ENCODE measurements at regions not wholly inside any gene's neighbourhood (a gene's known extent, or its start where the extent isn't known, plus 50 kb on each side); places are given as distances from the start of the nearest gene placed in this dataset.
"Not testable (repeated sequence)": the region's sequence is repeated elsewhere in the genome, so short reads cannot be mapped to it uniquely, and the experiment has no call there.

- CTCF ChIA-PET, result no interaction called here
- H3K4me1 Mint-ChIP-seq, result no peaks in the 10 kb centered on the region
- peaks cover 8% of the 10 kb centered on the region for H3K27me3 Mint-ChIP-seq
- ATAC-seq (ENCODE audit: low read depth) (no peak), DNase-seq (no peak)
- intact Hi-C loops (cut with micrococcal nuclease), result no loop called here
- H3K36me3 Mint-ChIP-seq (ENCODE audit: low read depth), result no peaks in the 10 kb centered on the region
- H3K9me3 Mint-ChIP-seq, result no peaks in the 10 kb centered on the region
- POLR2A ChIA-PET, result no interaction called here
- no peak for TF ChIP-seq CTCF (IDR thresholded peaks at IDR 0.05)
- no peak overlapping the region for H3K4me3 Mint-ChIP-seq
- H3K27ac Mint-ChIP-seq, result no peak overlapping the region
These were observed 251.9 kb upstream of the KLF3 start for GRCh38 chr4:38411981-38412536.

GRCh38 chr4:38413524-38414341 is 250.3 kb upstream of the KLF3 start:
- Mint-ChIP-seq H3K27ac (no peak overlapping the region), H3K27me3 (peaks cover 8% of the 10 kb centered on the region), H3K4me1 (peaks cover 2% of the 10 kb centered on the region), H3K4me3 (no peak overlapping the region), H3K36me3 (ENCODE audit: low read depth) (no peaks in the 10 kb centered on the region), H3K9me3 (no peaks in the 10 kb centered on the region)
- ATAC-seq (ENCODE audit: low read depth), result no peak
- intact Hi-C loops (cut with micrococcal nuclease), result no loop called here
- ChIA-PET POLR2A (no interaction called here), CTCF (no interaction called here)
- no peak for DNase-seq
- TF ChIP-seq CTCF (IDR thresholded peaks at IDR 0.05), result no peak

- ChIA-PET CTCF (no interaction called here), POLR2A (no interaction called here)
- intact Hi-C loops (cut with micrococcal nuclease), result no loop called here
- Mint-ChIP-seq H3K4me1 (peaks cover 2% of the 10 kb centered on the region), H3K9me3 (no peaks in the 10 kb centered on the region), H3K27ac (no peak overlapping the region), H3K27me3 (peaks cover 8% of the 10 kb centered on the region), H3K4me3 (no peak overlapping the region), H3K36me3 (ENCODE audit: low read depth) (no peaks in the 10 kb centered on the region)
- ATAC-seq (ENCODE audit: low read depth) (no peak), DNase-seq (no peak)
- no peak for TF ChIP-seq CTCF (IDR thresholded peaks at IDR 0.05)
These were observed 249.6 kb upstream of the KLF3 start for GRCh38 chr4:38414410-38414809.

DNA sequence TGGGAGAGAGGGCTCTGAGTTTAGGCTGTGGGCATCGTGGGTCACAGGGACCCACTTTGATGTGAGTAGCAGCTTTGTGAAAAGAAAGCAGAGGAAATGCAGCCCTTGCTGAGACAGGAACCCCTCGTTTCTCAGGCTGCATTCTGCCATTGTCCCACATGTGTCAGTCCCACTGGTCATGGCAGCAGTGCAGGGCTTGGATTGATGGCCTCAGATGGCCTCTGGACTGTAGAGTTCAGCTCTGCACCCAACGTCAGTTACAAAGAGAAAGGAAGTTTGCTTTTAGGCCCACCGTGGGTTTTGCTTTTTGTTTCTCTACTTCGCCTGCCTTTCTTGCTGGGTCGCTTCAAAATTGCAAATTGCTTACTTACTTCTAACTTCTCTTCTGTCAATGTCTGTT is 248.3 kb upstream of the KLF3 start:
- ChIA-PET CTCF (no interaction called here), POLR2A (no interaction called here)
- peaks cover 6% of the 10 kb centered on the region for H3K27me3 Mint-ChIP-seq
- no peak for TF ChIP-seq CTCF (IDR thresholded peaks at IDR 0.05)
- H3K36me3 Mint-ChIP-seq (ENCODE audit: low read depth), result no peaks in the 10 kb centered on the region
- peaks cover 6% of the 10 kb centered on the region for H3K9me3 Mint-ChIP-seq
- H3K27ac Mint-ChIP-seq, result no peak overlapping the region
- intact Hi-C loops (cut with micrococcal nuclease), result no loop called here
- ATAC-seq (ENCODE audit: low read depth) (no peak), DNase-seq (no peak)
- no peak overlapping the region for H3K4me3 Mint-ChIP-seq
- H3K4me1 Mint-ChIP-seq, result peaks cover 2% of the 10 kb centered on the region

DNA sequence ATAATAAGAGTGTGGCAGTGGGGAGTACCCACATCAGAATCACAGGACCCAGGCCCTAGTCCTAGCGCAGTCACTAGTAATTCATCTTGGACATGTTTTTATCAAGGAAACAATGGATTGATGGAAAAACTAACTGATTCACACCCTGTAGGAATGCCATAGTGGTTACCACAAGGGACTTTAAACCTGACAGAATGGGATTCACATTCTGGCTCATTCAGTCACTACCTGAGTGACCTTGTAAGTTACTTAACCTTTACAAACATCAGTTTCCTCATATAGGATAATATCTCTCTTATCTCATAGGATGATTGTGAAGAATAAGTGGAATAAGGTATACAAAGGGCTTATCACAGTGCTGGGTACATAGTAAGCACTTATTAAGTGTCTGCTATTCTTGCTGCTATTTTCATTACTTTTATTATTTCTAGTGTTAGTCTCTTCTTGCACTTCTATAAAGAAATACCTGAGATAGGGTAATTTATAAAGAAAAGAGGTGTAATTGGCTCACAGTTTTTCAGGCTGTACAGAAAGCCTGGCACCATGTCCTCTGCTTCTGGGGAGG is 247.5 kb upstream of the KLF3 start:
- Mint-ChIP-seq H3K27me3 (peaks cover 6% of the 10 kb centered on the region), H3K36me3 (ENCODE audit: low read depth) (no peaks in the 10 kb centered on the region), H3K4me1 (peaks cover 2% of the 10 kb centered on the region), H3K9me3 (peaks cover 6% of the 10 kb centered on the region), H3K4me3 (no peak overlapping the region), H3K27ac (no peak overlapping the region)
- CTCF ChIA-PET, result no interaction called here
- no peak for DNase-seq
- no peak for TF ChIP-seq CTCF (IDR thresholded peaks at IDR 0.05)
- ATAC-seq (ENCODE audit: low read depth), result no peak
- POLR2A ChIA-PET, result no interaction called here
- intact Hi-C loops (cut with micrococcal nuclease), result no loop called here

GRCh38 chr4:38420254-38420653 is 243.7 kb upstream of the KLF3 start:
- intact Hi-C loops (cut with micrococcal nuclease); ATAC-seq (ENCODE audit: low read depth): not testable (repeated sequence)

More at GRCh38 chr4:38420254-38420653, 243.7 kb upstream of the KLF3 start:
- H3K27ac Mint-ChIP-seq; H3K27me3 Mint-ChIP-seq; DNase-seq; H3K4me3 Mint-ChIP-seq; H3K4me1 Mint-ChIP-seq; CTCF ChIA-PET; H3K36me3 Mint-ChIP-seq (ENCODE audit: low read depth); POLR2A ChIA-PET; H3K9me3 Mint-ChIP-seq: not testable (repeated sequence)
